HepG2 (cell line): ENCODE measurements at regions not wholly inside any gene's neighbourhood (a gene's known extent, or its start where the extent isn't known, plus 50 kb on each side); places are given as distances from the start of the nearest gene placed in this dataset.

ENCODE experiments used
- CBX1 ChIP-seq: IDR thresholded peaks from one replicate; pipeline ENCODE4 v1.6.1; 2016; ENCODE audit warnings: antibody characterized with exemption, low read depth
- DNMT3B ChIP-seq: conservative IDR thresholded peaks from 2 replicates; pipeline ENCODE4 v1.6.1; 2016; ENCODE audit warnings: missing biosample characterization, control low read depth
- KLF15 ChIP-seq: sonication (generic); formaldehyde crosslinking; IDR thresholded peaks from 2 replicates; pipeline ENCODE4 v1.8.1; 2023; ENCODE audit warnings: borderline replicate concordance, mild to moderate bottlenecking, inconsistent platforms, missing genetic modification reagents, mixed read lengths
- MIER2 ChIP-seq: IDR thresholded peaks from 2 replicates; pipeline ENCODE4 v1.6.1; 2016; ENCODE audit warnings: missing biosample characterization, missing genetic modification reagents
- NR2F6 ChIP-seq, 2 experiments: IDR thresholded peaks; 2 replicates each; pipeline ENCODE4 v1.6.1; 2016; ENCODE audit warnings: antibody characterized with exemption in 1 of 2, mild to moderate bottlenecking in 1 of 2
- TBX2 ChIP-seq: sonication (generic); formaldehyde crosslinking; IDR thresholded peaks from 2 replicates; pipeline ENCODE4 v1.5.0; 2020; ENCODE audit warnings: missing genetic modification reagents, mild to moderate bottlenecking, borderline replicate concordance
- TEAD3 ChIP-seq: optimal IDR thresholded peaks from 2 replicates; pipeline ENCODE3; 2016; ENCODE audit warnings: borderline replicate concordance
- ZNF382 ChIP-seq: sonication (generic); formaldehyde crosslinking; IDR thresholded peaks from 2 replicates; pipeline ENCODE4 v1.5.0; 2020; ENCODE audit warnings: missing genetic modification reagents, mild to moderate bottlenecking, borderline replicate concordance
- ZNF619 ChIP-seq: sonication (generic); formaldehyde crosslinking; IDR thresholded peaks from 2 replicates; pipeline ENCODE4 v1.4.0; 2020; ENCODE audit warnings: mild to moderate bottlenecking, missing genetic modification reagents
- ZNF713 ChIP-seq: sonication (generic); formaldehyde crosslinking; IDR thresholded peaks from 2 replicates; pipeline ENCODE4 v1.4.0; 2020; ENCODE audit warnings: mild to moderate bottlenecking, missing genetic modification reagents
- TF ChIP-seq, protein P1 (sequence below), 2 experiments: fragments of 450-650 bp in 1 of 2; sonication (generic) in 1 of 2; formaldehyde crosslinking; IDR thresholded peaks; 2 replicates each; pipeline versions ENCODE4 v1.5.0 to v1.8.0; 2020 to 2022; ENCODE audit warnings: mild to moderate bottlenecking in 1 of 2, missing genetic modification reagents in 1 of 2
- TF ChIP-seq, protein P2 (sequence below): sonication (generic); formaldehyde crosslinking; IDR thresholded peaks from 2 replicates; pipeline ENCODE4 v1.5.1; 2020; ENCODE audit warnings: mild to moderate bottlenecking, missing genetic modification reagents, borderline replicate concordance
- TF ChIP-seq, protein P3 (sequence below): IDR thresholded peaks from 2 replicates; pipeline ENCODE4 v1.6.1; 2016; ENCODE audit warnings: missing biosample characterization, missing genetic modification reagents, low read depth
- TF ChIP-seq, protein P4 (sequence below): sonication (generic); formaldehyde crosslinking; IDR thresholded peaks from 2 replicates; pipeline ENCODE4 v1.8.0; 2022; ENCODE audit warnings: low read depth, missing genetic modification reagents
- TF ChIP-seq, protein P5 (sequence below): sonication (generic); formaldehyde crosslinking; IDR thresholded peaks from 2 replicates; pipeline ENCODE4 v1.4.0; 2020; ENCODE audit warnings: mild to moderate bottlenecking, missing genetic modification reagents

DNA sequence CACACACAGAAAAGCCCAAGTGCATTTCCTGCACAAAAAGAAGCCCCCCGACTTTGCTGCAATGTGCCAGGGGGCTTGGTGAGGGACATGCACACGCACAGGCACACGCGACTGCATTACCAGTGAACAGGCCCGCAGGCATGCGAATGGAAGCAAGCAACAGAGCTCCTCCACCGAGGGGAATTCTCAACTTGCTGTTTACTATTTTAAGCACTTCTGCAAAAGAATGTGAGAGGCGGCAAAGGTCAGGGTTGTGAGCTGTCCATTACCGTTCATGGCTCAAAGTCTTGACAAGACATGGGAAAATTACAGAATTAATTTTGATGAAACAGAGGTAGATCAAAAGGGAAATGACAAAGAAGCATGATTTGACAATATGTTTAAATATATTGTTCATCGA lies 342.5 kb upstream of the NOCT start (continued):
- TF ChIP-seq, protein P1, sequence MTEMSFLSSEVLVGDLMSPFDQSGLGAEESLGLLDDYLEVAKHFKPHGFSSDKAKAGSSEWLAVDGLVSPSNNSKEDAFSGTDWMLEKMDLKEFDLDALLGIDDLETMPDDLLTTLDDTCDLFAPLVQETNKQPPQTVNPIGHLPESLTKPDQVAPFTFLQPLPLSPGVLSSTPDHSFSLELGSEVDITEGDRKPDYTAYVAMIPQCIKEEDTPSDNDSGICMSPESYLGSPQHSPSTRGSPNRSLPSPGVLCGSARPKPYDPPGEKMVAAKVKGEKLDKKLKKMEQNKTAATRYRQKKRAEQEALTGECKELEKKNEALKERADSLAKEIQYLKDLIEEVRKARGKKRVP (CRISPR knock-in tag; IDR thresholded peaks at IDR 0.05), result no peak
- TF ChIP-seq DNMT3B (CRISPR knock-in tag) (no peak), ZNF382 (CRISPR knock-in tag) (no peak), KLF15 (CRISPR knock-in tag) (no peak), ZNF619 (CRISPR knock-in tag) (no peak), NR2F6 (IDR thresholded peaks at IDR 0.05) (peak; percentile 70), NR2F6 (CRISPR knock-in tag; IDR thresholded peaks at IDR 0.05) (peak; percentile 43; the same call in 1 of the 2 replicates), TEAD3 (CRISPR knock-in tag) (peak; percentile 60), MIER2 (CRISPR knock-in tag) (0 out of 2 replicates have a peak, but pooled peaks have one; percentile 42), TBX2 (CRISPR knock-in tag) (peak; percentile 19; the same call in 1 of the 2 replicates), CBX1 (no peak), ZNF713 (CRISPR knock-in tag) (no peak)
- TF ChIP-seq, protein P2, sequence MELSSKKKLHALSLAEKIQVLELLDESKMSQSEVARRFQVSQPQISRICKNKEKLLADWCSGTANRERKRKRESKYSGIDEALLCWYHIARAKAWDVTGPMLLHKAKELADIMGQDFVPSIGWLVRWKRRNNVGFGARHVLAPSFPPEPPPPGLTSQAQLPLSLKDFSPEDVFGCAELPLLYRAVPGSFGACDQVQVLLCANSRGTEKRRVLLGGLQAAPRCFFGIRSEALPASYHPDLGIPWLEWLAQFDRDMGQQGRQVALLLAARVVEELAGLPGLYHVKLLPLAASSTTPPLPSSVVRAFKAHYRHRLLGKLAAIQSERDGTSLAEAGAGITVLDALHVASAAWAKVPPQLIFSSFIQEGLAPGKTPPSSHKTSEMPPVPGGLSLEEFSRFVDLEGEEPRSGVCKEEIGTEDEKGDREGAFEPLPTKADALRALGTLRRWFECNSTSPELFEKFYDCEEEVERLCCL (CRISPR knock-in tag), result no peak
- TF ChIP-seq, protein P3, sequence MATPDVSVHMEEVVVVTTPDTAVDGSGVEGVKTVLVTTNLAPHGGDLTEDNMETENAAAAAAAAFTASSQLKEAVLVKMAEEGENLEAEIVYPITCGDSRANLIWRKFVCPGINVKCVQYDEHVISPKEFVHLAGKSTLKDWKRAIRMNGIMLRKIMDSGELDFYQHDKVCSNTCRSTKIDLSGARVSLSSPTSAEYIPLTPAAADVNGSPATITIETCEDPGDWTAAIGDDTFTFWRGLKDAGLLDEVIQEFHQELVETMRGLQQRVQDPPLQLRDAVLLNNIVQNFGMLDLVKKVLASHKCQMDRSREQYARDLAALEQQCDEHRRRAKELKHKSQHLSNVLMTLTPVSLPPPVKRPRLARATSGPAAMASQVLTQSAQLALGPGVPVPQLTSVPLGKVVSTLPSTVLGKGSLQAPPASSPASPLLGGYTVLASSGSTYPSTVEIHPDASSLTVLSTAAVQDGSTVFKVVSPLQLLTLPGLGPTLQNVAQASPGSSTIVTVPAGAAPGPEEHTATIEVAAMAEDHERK, result no peak
- TF ChIP-seq, protein P4, sequence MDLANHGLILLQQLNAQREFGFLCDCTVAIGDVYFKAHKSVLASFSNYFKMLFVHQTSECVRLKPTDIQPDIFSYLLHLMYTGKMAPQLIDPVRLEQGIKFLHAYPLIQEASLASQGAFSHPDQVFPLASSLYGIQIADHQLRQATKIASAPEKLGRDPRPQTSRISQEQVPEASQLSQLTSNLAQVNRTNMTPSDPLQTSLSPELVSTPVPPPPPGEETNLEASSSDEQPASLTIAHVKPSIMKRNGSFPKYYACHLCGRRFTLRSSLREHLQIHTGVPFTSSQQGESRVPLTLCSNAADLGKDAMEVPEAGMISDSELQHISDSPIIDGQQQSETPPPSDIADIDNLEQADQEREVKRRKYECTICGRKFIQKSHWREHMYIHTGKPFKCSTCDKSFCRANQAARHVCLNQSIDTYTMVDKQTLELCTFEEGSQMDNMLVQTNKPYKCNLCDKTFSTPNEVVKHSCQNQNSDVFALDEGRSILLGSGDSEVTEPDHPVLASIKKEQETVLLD, result no peak
- TF ChIP-seq, protein P5, sequence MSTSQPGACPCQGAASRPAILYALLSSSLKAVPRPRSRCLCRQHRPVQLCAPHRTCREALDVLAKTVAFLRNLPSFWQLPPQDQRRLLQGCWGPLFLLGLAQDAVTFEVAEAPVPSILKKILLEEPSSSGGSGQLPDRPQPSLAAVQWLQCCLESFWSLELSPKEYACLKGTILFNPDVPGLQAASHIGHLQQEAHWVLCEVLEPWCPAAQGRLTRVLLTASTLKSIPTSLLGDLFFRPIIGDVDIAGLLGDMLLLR (CRISPR knock-in tag), result no peak
